Gastroesophageal sphincter (tissue), 3 donors: ENCODE measurements at regions not wholly inside any gene's neighbourhood (a gene's known extent, or its start where the extent isn't known, plus 50 kb on each side); places are given as distances from the start of the nearest gene placed in this dataset.

Source experiments
- POLR2A ChIP-seq, 2 donors: fragments of 450-650 bp; IDR thresholded peaks; one replicate each; pipeline ENCODE4 v1.6.1; 2017; ENCODE audit warnings: antibody characterized with exemption in 2 of 2, mild to moderate bottlenecking in 2 of 2, moderate library complexity in 1 of 2
- TF ChIP-seq, protein P1 (sequence below), 4 experiments: fragments of 200-600 bp in 2 of 4; fragments of 450-650 bp in 2 of 4; sonication (generic) in 1 of 4; IDR thresholded peaks; one replicate each; pipeline ENCODE4 v1.5.1; 2017 to 2019; ENCODE audit warnings: antibody characterized with exemption in 4 of 4, mild to moderate bottlenecking in 2 of 4, moderate library complexity in 2 of 4

- TF ChIP-seq, protein P1, sequence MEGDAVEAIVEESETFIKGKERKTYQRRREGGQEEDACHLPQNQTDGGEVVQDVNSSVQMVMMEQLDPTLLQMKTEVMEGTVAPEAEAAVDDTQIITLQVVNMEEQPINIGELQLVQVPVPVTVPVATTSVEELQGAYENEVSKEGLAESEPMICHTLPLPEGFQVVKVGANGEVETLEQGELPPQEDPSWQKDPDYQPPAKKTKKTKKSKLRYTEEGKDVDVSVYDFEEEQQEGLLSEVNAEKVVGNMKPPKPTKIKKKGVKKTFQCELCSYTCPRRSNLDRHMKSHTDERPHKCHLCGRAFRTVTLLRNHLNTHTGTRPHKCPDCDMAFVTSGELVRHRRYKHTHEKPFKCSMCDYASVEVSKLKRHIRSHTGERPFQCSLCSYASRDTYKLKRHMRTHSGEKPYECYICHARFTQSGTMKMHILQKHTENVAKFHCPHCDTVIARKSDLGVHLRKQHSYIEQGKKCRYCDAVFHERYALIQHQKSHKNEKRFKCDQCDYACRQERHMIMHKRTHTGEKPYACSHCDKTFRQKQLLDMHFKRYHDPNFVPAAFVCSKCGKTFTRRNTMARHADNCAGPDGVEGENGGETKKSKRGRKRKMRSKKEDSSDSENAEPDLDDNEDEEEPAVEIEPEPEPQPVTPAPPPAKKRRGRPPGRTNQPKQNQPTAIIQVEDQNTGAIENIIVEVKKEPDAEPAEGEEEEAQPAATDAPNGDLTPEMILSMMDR (IDR thresholded peaks at IDR 0.05): no peak
- TF ChIP-seq POLR2A (IDR thresholded peaks at IDR 0.05): no peak
Measured at GRCh38 chr9:129365196-129365595, 187.1 kb upstream of the IER5L start.
